PFSK-1 (cell line): ENCODE measurements at regions not wholly inside any gene's neighbourhood (a gene's known extent, or its start where the extent isn't known, plus 50 kb on each side); places are given as distances from the start of the nearest gene placed in this dataset.

ENCODE experiments used
- FOXP2 ChIP-seq: optimal IDR thresholded peaks from 2 replicates; pipeline ENCODE3; 2011; ENCODE audit warnings: borderline replicate concordance, control low read depth, inconsistent platforms; ENCODE audit not compliant: insufficient read depth; ENCODE audit errors: extremely low read length, extremely low read depth
- POLR2AphosphoS5 ChIP-seq: IDR thresholded peaks from 2 replicates; pipeline ENCODE4 v1.6.1; 2012; ENCODE audit warnings: low read depth, mild to moderate bottlenecking, control low read depth, low read length, moderate library complexity
- SIN3A ChIP-seq: IDR thresholded peaks from 2 replicates; pipeline ENCODE4 v1.6.1; 2012; ENCODE audit warnings: mild to moderate bottlenecking, low read length, moderate library complexity, borderline replicate concordance; ENCODE audit not compliant: insufficient read depth
- TAF1 ChIP-seq: IDR thresholded peaks from 2 replicates; pipeline ENCODE4 v1.6.1; 2012; ENCODE audit warnings: low read length, control low read depth, borderline replicate concordance; ENCODE audit not compliant: insufficient read depth
- TF ChIP-seq, protein P1 (sequence below), 2 experiments: IDR thresholded peaks; 2 replicates each; pipeline versions ENCODE4 v1.6.1 to v1.8.0; 2011 to 2012; ENCODE audit warnings: low read depth in 2 of 2, low read length in 2 of 2, control low read depth in 1 of 2, inconsistent platforms in 1 of 2, mild to moderate bottlenecking in 1 of 2, moderate library complexity in 1 of 2; ENCODE audit not compliant: insufficient read depth in 1 of 2

DNA sequence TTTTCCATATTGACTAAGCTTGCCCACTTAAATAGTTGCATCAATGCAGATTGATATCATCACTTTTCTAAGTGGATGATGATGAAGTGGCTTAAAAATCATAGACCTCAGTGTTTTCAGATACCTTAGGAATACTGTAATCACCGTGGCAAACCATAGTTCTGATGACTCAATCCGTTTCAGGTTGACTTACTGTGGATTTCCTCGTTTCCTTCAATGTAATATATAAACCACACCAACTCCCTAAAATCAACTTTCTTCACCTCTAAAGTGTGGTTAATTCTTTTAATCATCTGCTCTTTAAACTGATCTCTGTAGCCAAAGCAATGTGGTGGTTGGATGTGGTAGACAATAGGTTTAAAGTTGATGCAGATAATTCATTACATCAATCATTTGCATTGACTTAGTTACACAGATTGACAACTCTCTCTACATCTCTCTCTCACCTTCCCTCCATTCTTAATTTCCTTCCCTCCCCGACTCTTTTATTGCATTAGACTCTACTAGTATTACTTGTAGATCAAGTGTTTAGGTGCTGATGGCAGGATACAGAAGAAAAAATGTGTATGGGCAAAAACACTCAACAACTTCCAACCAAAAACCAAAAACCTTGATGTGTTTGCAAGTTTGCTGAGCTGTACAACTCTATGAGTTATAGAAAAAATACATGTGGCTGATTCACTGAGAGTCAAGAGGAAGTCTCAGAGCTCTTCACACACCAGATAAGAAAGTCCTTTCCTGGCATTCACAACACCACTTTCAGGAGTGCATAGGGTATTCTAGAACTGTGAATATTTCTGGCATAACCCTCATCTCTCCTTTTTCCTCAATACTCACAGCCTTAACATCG, 243.5 kb downstream of the NFKBIZ start:
- TF ChIP-seq POLR2AphosphoS5: no peak
- no peak for TF ChIP-seq TAF1

DNA sequence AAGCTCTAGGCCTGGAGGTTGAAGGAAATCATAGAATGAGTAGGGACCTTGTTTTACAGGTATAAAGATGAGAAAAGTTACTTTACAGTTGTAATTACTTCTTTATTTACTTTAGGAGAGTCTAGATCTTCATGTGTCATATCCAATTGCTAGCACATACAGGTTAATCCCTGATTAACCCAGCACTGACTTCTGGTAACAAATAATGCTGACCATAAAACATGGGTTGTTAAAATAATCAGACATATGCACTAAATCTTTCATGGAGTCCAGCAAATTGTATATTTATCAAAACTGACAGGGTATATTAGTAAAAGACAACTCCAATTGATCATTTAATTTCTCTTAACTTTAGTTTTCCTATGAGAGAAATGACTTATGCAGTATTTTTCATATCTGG, 245.2 kb downstream of the NFKBIZ start:
- TF ChIP-seq POLR2AphosphoS5: no peak
- TF ChIP-seq FOXP2: no peak

DNA sequence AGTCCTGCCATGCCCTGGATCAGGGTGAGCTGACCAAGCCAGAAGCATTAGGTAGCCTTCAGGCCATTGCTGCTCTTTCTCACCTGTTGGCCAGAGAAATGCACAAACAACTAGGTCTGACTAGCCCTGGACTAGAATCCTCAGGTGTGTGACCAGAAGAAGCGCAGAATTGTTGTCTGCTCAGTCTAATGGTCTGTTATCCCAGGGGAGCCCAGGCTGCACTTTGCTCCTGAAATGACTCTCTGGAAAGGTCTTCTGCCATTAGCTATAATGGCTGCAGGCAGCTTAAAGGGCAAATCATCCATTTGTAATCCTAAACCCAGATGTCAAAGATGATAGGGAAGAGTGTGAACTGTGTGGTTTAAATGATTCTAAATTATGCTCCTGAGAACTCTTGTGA, 246.1 kb downstream of the NFKBIZ start:
- TF ChIP-seq TAF1 (no peak), SIN3A (no peak), FOXP2 (no peak)
- TF ChIP-seq, protein P1, sequence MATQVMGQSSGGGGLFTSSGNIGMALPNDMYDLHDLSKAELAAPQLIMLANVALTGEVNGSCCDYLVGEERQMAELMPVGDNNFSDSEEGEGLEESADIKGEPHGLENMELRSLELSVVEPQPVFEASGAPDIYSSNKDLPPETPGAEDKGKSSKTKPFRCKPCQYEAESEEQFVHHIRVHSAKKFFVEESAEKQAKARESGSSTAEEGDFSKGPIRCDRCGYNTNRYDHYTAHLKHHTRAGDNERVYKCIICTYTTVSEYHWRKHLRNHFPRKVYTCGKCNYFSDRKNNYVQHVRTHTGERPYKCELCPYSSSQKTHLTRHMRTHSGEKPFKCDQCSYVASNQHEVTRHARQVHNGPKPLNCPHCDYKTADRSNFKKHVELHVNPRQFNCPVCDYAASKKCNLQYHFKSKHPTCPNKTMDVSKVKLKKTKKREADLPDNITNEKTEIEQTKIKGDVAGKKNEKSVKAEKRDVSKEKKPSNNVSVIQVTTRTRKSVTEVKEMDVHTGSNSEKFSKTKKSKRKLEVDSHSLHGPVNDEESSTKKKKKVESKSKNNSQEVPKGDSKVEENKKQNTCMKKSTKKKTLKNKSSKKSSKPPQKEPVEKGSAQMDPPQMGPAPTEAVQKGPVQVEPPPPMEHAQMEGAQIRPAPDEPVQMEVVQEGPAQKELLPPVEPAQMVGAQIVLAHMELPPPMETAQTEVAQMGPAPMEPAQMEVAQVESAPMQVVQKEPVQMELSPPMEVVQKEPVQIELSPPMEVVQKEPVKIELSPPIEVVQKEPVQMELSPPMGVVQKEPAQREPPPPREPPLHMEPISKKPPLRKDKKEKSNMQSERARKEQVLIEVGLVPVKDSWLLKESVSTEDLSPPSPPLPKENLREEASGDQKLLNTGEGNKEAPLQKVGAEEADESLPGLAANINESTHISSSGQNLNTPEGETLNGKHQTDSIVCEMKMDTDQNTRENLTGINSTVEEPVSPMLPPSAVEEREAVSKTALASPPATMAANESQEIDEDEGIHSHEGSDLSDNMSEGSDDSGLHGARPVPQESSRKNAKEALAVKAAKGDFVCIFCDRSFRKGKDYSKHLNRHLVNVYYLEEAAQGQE (IDR thresholded peaks at IDR 0.05; ENCODE audit: insufficient read depth in 1 of 2, low read depth in 2 of 2, low read length in 2 of 2): no peak

DNA sequence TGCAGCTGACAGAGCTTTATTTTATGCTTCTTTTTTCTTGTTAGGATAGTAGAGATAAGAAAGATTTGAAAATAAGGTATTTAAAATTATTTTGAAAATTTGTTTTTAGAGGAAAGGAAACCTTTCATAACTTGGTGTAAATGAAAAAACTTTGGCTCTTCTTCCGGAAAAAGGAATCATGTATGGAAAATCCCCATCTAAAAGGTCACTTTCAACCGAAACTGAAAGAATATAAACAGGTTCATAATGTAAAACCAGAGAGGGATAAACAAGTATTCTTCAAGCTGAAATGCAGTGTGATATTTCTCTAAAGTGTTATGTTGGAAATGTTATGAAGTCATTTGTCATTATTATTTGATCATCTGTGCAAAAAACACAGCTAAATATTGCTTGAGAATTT, 246.8 kb downstream of the NFKBIZ start:
- TF ChIP-seq FOXP2: no peak
- no peak for TF ChIP-seq SIN3A
- no peak for TF ChIP-seq POLR2AphosphoS5
- TF ChIP-seq, protein P1 (IDR thresholded peaks at IDR 0.05; ENCODE audit: insufficient read depth in 1 of 2, low read depth in 2 of 2, low read length in 2 of 2): no peak
- no peak for TF ChIP-seq TAF1

DNA sequence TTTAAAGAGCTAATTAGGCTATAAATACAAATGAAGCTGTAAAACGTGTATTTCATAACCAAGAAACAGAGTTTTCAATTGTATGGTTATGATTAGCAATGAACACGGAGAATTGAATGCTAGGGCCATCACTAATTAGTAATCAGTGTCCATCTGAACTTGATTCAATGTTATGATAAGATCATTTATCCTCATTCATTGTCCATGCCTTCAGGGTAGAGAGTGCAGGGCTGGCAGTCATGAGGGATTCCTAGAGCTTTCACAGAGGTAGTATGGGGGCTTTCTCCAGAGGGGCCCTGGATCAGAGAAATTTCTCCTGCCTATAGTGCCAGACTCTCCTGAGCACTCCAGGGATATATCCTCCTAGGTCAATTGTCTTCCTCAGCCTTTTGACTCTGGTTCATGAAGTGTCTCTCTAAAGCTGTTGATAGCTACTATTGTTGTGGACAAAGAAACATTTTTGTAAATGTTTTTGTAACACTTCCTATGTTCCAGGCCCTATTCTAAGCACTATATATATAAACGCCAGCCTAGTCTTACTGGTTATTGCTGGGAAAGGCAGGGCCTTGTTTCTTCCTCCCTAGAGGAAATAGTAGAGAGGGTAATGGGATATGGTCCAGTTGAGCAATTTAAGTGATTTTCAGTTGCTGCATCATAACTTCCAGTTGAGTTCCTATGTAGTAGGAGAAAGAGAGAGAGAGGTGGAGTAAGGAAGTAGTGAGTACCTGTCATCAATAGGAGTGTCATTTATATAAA, 249.0 kb downstream of the NFKBIZ start:
- TF ChIP-seq, protein P1 (IDR thresholded peaks at IDR 0.05; ENCODE audit: insufficient read depth in 1 of 2, low read depth in 2 of 2, low read length in 2 of 2): no peak
- TF ChIP-seq TAF1: no peak
- TF ChIP-seq POLR2AphosphoS5: no peak
- no peak for TF ChIP-seq FOXP2
- TF ChIP-seq SIN3A: no peak

DNA sequence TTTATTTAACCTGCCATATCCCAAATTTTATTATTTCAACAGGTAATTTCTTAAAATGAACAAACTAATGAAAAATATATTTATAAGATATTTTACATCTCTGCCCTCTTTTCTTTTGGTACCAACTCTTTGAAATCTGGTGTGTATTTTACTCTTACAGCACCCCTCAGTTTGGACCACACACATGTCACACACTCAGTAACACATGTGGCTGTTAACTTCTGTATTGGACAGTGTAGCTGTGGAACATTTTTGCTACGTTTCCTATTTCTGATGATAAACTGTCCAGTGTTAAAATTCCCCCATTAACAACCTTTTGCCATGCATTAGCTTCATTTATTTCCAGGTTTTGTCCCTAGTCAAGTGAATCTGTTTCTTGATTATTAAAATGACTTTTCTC, 250.6 kb downstream of the NFKBIZ start:
- TF ChIP-seq TAF1 (no peak), FOXP2 (no peak), POLR2AphosphoS5 (no peak), SIN3A (no peak)
- TF ChIP-seq, protein P1 (IDR thresholded peaks at IDR 0.05; ENCODE audit: insufficient read depth in 1 of 2, low read depth in 2 of 2, low read length in 2 of 2): no peak
